H1 (cell line): ENCODE measurements at regions not wholly inside any gene's neighbourhood (a gene's known extent, or its start where the extent isn't known, plus 50 kb on each side); places are given as distances from the start of the nearest gene placed in this dataset.

Source experiments
- CTBP2 ChIP-seq: IDR thresholded peaks from 2 replicates; pipeline ENCODE4 v1.7.0; 2011; ENCODE audit warnings: borderline replicate concordance, mild to moderate bottlenecking, moderate library complexity, mixed read lengths, low read length; ENCODE audit not compliant: insufficient read depth, insufficient read length
- FOSL1 ChIP-seq: IDR thresholded peaks from 2 replicates; pipeline ENCODE4 v1.6.1; 2011; ENCODE audit warnings: mild to moderate bottlenecking, low read depth, low read length, moderate library complexity; ENCODE audit not compliant: insufficient read depth
- MAFK ChIP-seq: IDR thresholded peaks from 2 replicates; pipeline ENCODE4 v1.6.1; 2012; ENCODE audit warnings: low read depth, mild to moderate bottlenecking, improper control_type of control experiment, low read length
- NANOG ChIP-seq: IDR thresholded peaks from 2 replicates; pipeline ENCODE4 v1.6.1; 2011; ENCODE audit warnings: low read length, low read depth, mild to moderate bottlenecking, inconsistent platforms; ENCODE audit not compliant: insufficient read depth, poor library complexity, severe bottlenecking
- SIX5 ChIP-seq: IDR thresholded peaks from 2 replicates; pipeline ENCODE4 v1.6.1; 2011; ENCODE audit warnings: mild to moderate bottlenecking, low read depth, low read length

DNA sequence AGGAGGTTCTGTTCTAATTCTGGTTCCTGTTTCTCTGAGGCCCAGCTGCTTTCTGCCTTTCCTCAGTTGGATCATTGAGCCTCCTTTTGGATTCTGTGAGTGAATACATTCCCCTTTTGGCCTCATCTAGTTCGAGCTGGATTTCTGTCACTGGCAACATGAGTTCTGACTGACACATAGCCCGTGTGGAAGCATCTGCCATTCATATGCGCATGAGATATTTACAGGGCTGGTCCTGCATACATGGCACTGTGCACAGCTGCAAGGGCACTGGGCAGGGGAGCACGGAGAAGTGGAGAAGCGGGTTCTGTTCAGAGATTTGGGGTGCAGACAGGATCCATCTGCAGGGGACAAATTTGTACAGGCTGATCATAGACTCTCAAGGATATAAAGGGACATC lies 352.8 kb downstream of the RPS24 start (continued):
- TF ChIP-seq MAFK: no peak
- no peak for TF ChIP-seq NANOG
- TF ChIP-seq FOSL1: no peak
- TF ChIP-seq SIX5: no peak
- no peak for TF ChIP-seq CTBP2
